Psoas muscle (tissue), 7 donors: ENCODE measurements at regions not wholly inside any gene's neighbourhood (a gene's known extent, or its start where the extent isn't known, plus 50 kb on each side); places are given as distances from the start of the nearest gene placed in this dataset.

Experiments used
- ATAC-seq, 4 donors: fragments of 200-7000 bp; cut with Tn5 transposase; one replicate each; pipeline ENCODE4 v1.9.1; 2020; ENCODE audit warnings: moderate library complexity in 3 of 4, mild to moderate bottlenecking in 2 of 4
- DNase-seq, 2 donors: peaks; one replicate each; pipeline ENCODE4 v3.0.0-alpha.2; 2020
- H3K27ac ChIP-seq: fragments of 200-600 bp; one replicate; pipeline ENCODE4 v1.8.0; 2022
- H3K27me3 ChIP-seq, 3 donors: fragments of 200-600 bp in 1 of 3; one replicate each; pipeline versions ENCODE4 v1.6.1 to v1.8.0; 2013 to 2022; ENCODE audit warnings: low read length in 2 of 3, mild to moderate bottlenecking in 2 of 3, moderate library complexity in 1 of 3; ENCODE audit not compliant: insufficient read depth in 3 of 3
- H3K36me3 ChIP-seq, 2 donors: fragments of 200-600 bp in 1 of 2; one replicate each; pipeline versions ENCODE4 v1.6.1 to v1.8.0; 2013 to 2022; ENCODE audit warnings: low read depth in 1 of 2, mild to moderate bottlenecking in 1 of 2, moderate library complexity in 1 of 2; ENCODE audit not compliant: insufficient read depth in 1 of 2
- H3K4me1 ChIP-seq: fragments of 200-600 bp; one replicate; pipeline ENCODE4 v1.8.0; 2022
- H3K4me3 ChIP-seq: fragments of 200-600 bp; one replicate; pipeline ENCODE4 v1.8.0; 2022; ENCODE audit warnings: mild to moderate bottlenecking
- H3K9me3 ChIP-seq: fragments of 200-600 bp; one replicate; pipeline ENCODE4 v1.8.0; 2022
- CTCF ChIP-seq: fragments of 200-600 bp; IDR thresholded peaks from one replicate; pipeline ENCODE4 v1.8.0; 2022; ENCODE audit warnings: antibody characterized with exemption
- WGBS, 3 donors: extraction: QIAGEN DNeasy Blood & Tissue Kit; methylation state at CpG; one replicate each; pipeline versions ENCODE4 v1.1.6 to v1.1.7; 2013; 5-methylcytosine and 5-hydroxymethylcytosine counted together
- intact Hi-C, 2 donors: fragments of 100-400 bp; cut with DNase I; formaldehyde crosslinking; loops; one replicate each; pipeline versions ENCODE4 v1.11.0 to v1.14.2; 2022
- donor health status: healthy with polysubstance abuse.
- donor health status: DM: no; HTN: no; CAD: no; lungs with moderate emphysema.
- donor health status: Bipolar disorder and iron deficiency.
- donor health status: healthy.
- donor health status: DM: yes; HTN: yes; CAD: no.
- donor health status: DM: no; HTN: no; CAD: no.
- donor health status: DM: yes; HTN: yes; CAD: no.

GRCh38 chr6:141029908-141030307 is 1102.8 kb upstream of the GJE1 start:
- Histone ChIP-seq H3K9me3 (no peaks in the 10 kb centered on the region), H3K27me3 (no peaks in the 10 kb centered on the region), H3K36me3 (no peaks in the 10 kb centered on the region), H3K27ac (no peak overlapping the region), H3K4me1 (no peaks in the 10 kb centered on the region), H3K4me3 (no peak overlapping the region)
- no peak for ATAC-seq
- no peak for DNase-seq
- 94 to 96% (median 95%) methylated on average over 1 of the region's 1 CpG for WGBS, 3 donors
- no peak for TF ChIP-seq CTCF
- intact Hi-C loops = no loop called here

- no peaks in the 10 kb centered on the region for H3K36me3 ChIP-seq
- intact Hi-C loops = no loop called here
- no peaks in the 10 kb centered on the region for H3K9me3 ChIP-seq
- WGBS, 3 donors = 24 to 30% (median 29%) methylated on average over 2 of the region's 2 CpGs
- H3K4me3 ChIP-seq = no peak overlapping the region
- no peak for TF ChIP-seq CTCF
- ATAC-seq (no peak), DNase-seq (no peak)
- H3K27me3 ChIP-seq = no peaks in the 10 kb centered on the region
- H3K4me1 ChIP-seq = no peaks in the 10 kb centered on the region
- H3K27ac ChIP-seq = no peak overlapping the region
Measured at GRCh38 chr6:141028791-141029280, 1103.9 kb upstream of the GJE1 start.

- no peaks in the 10 kb centered on the region for H3K27me3 ChIP-seq
- no peak overlapping the region for H3K27ac ChIP-seq
- no peak for DNase-seq
- no peak for ATAC-seq
- intact Hi-C loops = no loop called here
- H3K4me1 ChIP-seq = no peaks in the 10 kb centered on the region
- no peak overlapping the region for H3K4me3 ChIP-seq
- H3K36me3 ChIP-seq = no peaks in the 10 kb centered on the region
- WGBS, 3 donors = 89 to 94% (median 92%) methylated on average over 1 of the region's 1 CpG
- H3K9me3 ChIP-seq = no peaks in the 10 kb centered on the region
- no peak for TF ChIP-seq CTCF
Measured at GRCh38 chr6:141026504-141026903, 1106.2 kb upstream of the GJE1 start.

GRCh38 chr6:141024526-141024925 is 1108.2 kb upstream of the GJE1 start:
- intact Hi-C loops = no loop called here
- TF ChIP-seq CTCF = no peak
- 65 to 81% (median 74%) methylated on average over 2 of the region's 2 CpGs for WGBS, 3 donors
- H3K27ac ChIP-seq = no peak overlapping the region
- DNase-seq (no peak), ATAC-seq (no peak)
- no peak overlapping the region for H3K4me3 ChIP-seq
- no peaks in the 10 kb centered on the region for H3K27me3 ChIP-seq
- no peaks in the 10 kb centered on the region for H3K9me3 ChIP-seq
- H3K4me1 ChIP-seq = no peaks in the 10 kb centered on the region
- H3K36me3 ChIP-seq = no peaks in the 10 kb centered on the region

GRCh38 chr6:141017941-141018340 is 1114.8 kb upstream of the GJE1 start:
- Histone ChIP-seq H3K27ac (no peak overlapping the region), H3K27me3 (no peaks in the 10 kb centered on the region), H3K9me3 (no peaks in the 10 kb centered on the region), H3K36me3 (no peaks in the 10 kb centered on the region), H3K4me3 (no peak overlapping the region), H3K4me1 (no peaks in the 10 kb centered on the region)
- ATAC-seq = no peak
- intact Hi-C loops = no loop called here
- DNase-seq = no peak
- WGBS, 3 donors = 87 to 94% (median 93%) methylated on average over 5 of the region's 5 CpGs
- TF ChIP-seq CTCF = no peak
